ENCODE measurements at regions not wholly inside any gene's neighbourhood (a gene's known extent, or its start where the extent isn't known, plus 50 kb on each side); places are given as distances from the start of the nearest gene placed in this dataset.

DNA sequence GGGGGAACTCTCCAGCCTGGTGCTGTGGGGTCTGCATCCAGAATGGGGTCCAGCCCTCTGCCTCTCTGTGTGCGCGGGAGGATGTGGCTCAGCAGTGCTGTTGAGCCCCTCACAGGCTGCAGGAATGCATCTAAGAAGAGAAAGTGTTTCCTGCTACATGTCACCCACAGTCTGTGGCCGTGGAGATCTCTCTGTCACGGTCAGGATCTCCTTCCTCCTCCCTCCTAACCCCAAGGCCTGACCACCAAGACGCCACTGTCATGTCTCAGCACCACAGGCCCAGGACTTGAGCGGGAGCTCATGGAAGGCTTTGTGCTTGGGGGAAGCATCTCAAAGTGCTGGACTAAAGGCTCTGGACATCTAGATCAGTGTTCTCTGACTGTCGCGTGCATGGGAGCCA is 90.1 kb downstream of the SREK1 start:
- no peak overlapping the region for H3K4me3 ChIP-seq
- 69 to 100% (median 100%) methylated on average over 1 to 7 of the region's 8 CpGs; no CpG with 5 or more reads in 5 of the 10 experiments for WGBS, 10 experiments

DNA sequence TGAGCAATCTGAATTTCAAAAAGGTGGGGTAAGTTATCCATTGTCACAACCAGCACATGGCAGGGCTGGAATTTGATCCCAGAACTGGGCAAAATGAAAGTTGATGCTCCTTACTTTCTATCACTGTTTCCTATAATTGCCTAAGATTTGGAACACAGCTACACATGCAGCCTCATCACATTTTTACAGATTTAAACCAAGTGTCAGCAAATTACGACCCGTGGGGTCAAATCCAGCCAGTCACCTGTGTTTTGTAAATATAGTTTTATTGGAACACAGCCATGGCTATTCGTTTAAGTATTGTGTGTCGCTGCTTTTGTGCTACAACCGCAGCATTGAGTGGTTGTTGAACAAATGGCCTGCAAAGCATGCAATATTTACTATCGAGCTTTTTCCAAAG is 94.3 kb downstream of the SREK1 start:
- no peak for ATAC-seq (replicated peaks in 6 of 8)
- in situ Hi-C loops (cut with MboI; ENCODE audit: low pct_unique_long_range_greater_than_20kb in 2 of 9, low sequenced_read_pairs in 9 of 9, unreplicated experiment in 9 of 9) = no loop called here
- WGBS, 10 experiments = 44 to 86% (median 76%) methylated on average over 2 to 6 of the region's 6 CpGs; no CpG with 5 or more reads in 2 of the 10 experiments
- H3K27ac ChIP-seq = no peak overlapping the region
- no peak overlapping the region for H3K4me3 ChIP-seq
- peaks cover 0 to under 1% of the 10 kb centered on the region in 2 donors for H3K4me1 ChIP-seq (replicated peaks in 1 of 2)

More for the DNA sequence above, 90.1 kb downstream of the SREK1 start:
- ATAC-seq (replicated peaks in 6 of 8) = no peak
- H3K4me1 ChIP-seq (replicated peaks in 1 of 2) = peaks cover 9 to 15% of the 10 kb centered on the region in 2 donors
- in situ Hi-C loops (cut with MboI; ENCODE audit: low pct_unique_long_range_greater_than_20kb in 2 of 9, low sequenced_read_pairs in 9 of 9, unreplicated experiment in 9 of 9) = no loop called here
- no peak overlapping the region for H3K27ac ChIP-seq

DNA sequence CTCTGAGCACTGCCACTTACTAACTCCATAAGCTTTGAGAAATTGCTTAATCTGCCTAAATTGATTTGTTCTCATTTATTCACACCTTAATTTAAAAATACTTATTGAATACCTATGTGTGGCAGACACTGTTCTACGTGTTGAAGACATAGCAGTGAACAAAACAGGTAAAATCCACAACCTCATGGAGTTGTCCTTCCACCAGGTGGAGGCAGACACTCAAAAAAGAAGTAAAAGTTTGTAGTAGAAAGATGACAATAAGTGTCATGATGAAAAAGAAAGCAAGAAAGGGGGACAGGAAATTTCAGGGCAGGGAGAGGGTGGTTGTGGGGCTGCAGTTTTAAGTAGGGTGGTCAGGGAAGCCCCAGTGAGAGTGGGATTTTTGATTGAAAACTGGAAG is 94.9 kb downstream of the SREK1 start:
- H3K27ac ChIP-seq = no peak overlapping the region
- 11 to 100% (median 72%) methylated on average over 1 of the region's 1 CpG; no CpG with 5 or more reads in 4 of the 10 experiments for WGBS, 10 experiments
- in situ Hi-C loops (cut with MboI; ENCODE audit: low pct_unique_long_range_greater_than_20kb in 2 of 9, low sequenced_read_pairs in 9 of 9, unreplicated experiment in 9 of 9) = no loop called here
- H3K4me3 ChIP-seq = no peak overlapping the region
- H3K4me1 ChIP-seq (replicated peaks in 1 of 2) = no peaks in the 10 kb centered on the region
- peak in 1 of 8 experiments; percentile 16 for ATAC-seq (replicated peaks in 6 of 8)

DNA sequence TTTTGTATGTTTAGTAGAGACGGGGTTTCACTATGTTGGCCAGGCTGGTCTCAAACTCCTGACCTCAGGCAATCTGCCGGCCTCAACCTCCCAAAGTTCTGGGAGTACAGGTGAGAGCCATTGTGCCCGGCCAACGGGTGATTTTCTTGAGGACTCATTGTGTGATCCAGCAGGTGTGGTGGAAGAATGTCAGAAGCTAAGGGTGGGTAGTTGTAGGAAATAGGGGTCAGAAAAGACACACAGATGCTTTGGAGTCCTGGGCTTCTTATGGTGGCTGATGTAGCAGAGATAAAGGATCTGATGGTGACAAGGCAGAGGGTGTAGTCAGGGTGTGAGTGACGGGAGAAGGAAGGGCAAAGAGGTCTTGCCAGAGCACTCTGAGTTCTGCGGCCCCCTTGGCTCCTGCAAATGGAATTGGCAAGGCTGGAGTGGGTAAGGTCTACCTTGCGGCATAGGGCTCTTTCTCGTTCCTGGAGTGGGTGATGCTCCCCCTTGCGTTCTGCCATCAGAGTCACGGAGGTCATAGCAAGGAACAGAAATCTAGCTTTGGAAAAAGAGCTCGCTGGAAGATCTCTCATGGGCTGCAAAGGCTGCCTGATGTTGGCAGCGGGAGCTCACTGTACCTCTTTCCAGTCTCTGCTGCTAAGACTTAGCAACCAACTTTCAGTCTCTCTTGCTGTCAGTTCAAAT is 97.2 kb downstream of the SREK1 start:
- in situ Hi-C loops (cut with MboI; ENCODE audit: low pct_unique_long_range_greater_than_20kb in 2 of 9, low sequenced_read_pairs in 9 of 9, unreplicated experiment in 9 of 9) = no loop called here
- no peak overlapping the region for H3K4me3 ChIP-seq
- WGBS, 10 experiments = 70 to 90% (median 86%) methylated on average over 1 to 11 of the region's 12 CpGs; no CpG with 5 or more reads in 2 of the 10 experiments
- H3K27ac ChIP-seq = no peak overlapping the region
- ATAC-seq (replicated peaks in 6 of 8) = no peak
- no peaks in the 10 kb centered on the region for H3K4me1 ChIP-seq (replicated peaks in 1 of 2)

DNA sequence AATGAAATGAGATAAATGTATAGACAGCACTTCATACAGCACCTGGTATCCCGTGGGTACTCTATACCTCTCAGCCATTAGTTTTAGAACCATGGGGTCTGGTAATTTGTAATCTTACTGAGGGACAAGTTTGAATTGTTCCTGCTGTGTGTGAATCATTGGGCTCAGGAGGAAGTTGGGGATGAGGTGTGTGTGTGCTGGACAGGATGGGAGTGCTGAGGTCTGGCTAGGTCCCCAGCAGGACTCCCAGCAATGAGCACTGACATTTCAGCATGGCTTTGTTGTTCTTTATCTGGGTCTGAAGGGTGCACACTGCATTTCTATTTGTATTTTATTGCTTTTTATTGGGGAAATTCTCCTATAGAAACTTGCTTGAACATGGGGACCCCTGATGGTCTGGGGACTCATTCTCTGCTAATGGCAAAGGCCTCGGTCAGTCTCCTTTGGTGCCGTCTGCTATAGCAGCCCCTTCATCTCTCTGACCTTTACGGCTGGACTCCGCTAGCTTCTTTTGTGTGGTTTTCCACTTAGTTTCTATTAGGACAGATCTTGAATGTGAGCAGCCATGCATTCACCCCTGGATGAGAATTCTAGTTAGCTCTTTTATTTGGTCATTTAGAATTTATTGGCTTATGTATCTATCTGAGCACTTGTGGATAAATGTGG is 98.1 kb downstream of the SREK1 start:
- Histone ChIP-seq H3K4me3 (no peak overlapping the region), H3K4me1 (replicated peaks in 1 of 2) (no peaks in the 10 kb centered on the region), H3K27ac (no peak overlapping the region)
- 20 to 100% (median 38%) methylated on average over 1 to 5 of the region's 5 CpGs; no CpG with 5 or more reads in 2 of the 10 experiments for WGBS, 10 experiments
- in situ Hi-C loops (cut with MboI; ENCODE audit: low pct_unique_long_range_greater_than_20kb in 2 of 9, low sequenced_read_pairs in 9 of 9, unreplicated experiment in 9 of 9) = no loop called here
- ATAC-seq (replicated peaks in 6 of 8) = no peak

DNA sequence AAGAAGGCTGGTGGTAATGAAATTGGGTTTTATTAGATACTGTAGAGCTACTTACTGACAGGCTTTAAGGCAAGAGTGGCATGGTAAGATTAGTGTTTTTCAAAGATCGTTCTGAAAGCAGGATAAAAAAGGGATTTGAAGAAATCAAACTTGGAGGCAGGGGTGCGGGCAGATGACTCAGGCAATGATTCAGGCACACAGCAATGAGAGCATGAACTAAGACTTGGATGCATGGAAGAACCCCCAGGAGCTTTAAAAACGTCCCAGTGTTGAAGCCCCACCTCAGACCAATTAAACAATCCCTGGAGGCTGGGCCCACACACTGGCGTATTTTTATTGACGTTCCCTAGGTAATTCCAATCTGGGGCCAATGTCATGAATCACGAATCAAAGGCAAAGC is 102.5 kb downstream of the SREK1 start:
- Histone ChIP-seq H3K27ac (no peak overlapping the region), H3K4me3 (no peak overlapping the region), H3K4me1 (replicated peaks in 1 of 2) (no peaks in the 10 kb centered on the region)
- peak in 3 of 8 experiments; percentile 15 to 64 (median 48) for ATAC-seq (replicated peaks in 6 of 8)
- in situ Hi-C loops (cut with MboI; ENCODE audit: low pct_unique_long_range_greater_than_20kb in 2 of 9, low sequenced_read_pairs in 9 of 9, unreplicated experiment in 9 of 9) = no loop called here
- WGBS, 10 experiments = 14 to 88% (median 66%) methylated on average over 3 to 6 of the region's 6 CpGs; no CpG with 5 or more reads in 1 of the 10 experiments

DNA sequence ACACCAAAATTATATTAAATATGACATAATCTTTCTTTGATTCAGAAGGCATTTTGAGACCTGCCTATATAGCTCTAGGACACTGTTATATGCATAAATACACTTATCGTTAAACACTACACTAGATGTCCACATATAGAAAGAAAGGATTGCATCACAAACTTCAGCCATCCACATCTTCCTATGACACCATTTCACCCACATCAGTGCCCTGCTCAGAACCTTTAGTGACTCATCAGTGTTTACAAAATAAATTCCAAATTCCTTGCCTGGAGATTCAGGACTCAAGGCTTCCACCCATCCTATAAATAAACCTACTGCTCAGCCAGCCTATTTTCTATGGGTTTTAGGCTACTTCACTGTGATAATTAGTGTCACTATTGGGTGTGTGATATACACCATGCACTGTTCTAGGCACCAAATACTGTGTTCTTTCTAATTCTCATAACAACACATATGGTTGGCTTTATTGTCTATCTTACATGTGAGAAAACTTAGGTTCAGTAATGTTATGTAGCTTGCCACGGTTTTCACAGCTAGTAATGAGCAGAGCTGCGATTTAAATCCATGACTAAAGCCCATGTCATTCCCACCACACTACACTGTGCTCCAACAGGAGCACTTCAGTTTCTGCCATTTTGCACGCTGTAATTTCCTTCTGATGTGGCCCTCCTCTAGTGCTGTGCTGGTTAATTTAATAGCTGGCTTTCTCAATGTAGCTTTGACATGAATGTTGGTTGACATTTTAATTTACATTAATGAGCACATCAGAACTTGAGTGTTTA is 103.3 kb downstream of the SREK1 start:
- WGBS, 10 experiments = 0 to 100% (median 73%) methylated on average over 1 to 4 of the region's 4 CpGs; no CpG with 5 or more reads in 2 of the 10 experiments
- no peaks in the 10 kb centered on the region for H3K4me1 ChIP-seq (replicated peaks in 1 of 2)
- H3K27ac ChIP-seq = no peak overlapping the region
- no peak overlapping the region for H3K4me3 ChIP-seq
- ATAC-seq (replicated peaks in 6 of 8) = peak in 5 of 8 experiments; percentile 56 to 97 (median 67)
- in situ Hi-C loops (cut with MboI; ENCODE audit: low pct_unique_long_range_greater_than_20kb in 2 of 9, low sequenced_read_pairs in 9 of 9, unreplicated experiment in 9 of 9) = no loop called here

DNA sequence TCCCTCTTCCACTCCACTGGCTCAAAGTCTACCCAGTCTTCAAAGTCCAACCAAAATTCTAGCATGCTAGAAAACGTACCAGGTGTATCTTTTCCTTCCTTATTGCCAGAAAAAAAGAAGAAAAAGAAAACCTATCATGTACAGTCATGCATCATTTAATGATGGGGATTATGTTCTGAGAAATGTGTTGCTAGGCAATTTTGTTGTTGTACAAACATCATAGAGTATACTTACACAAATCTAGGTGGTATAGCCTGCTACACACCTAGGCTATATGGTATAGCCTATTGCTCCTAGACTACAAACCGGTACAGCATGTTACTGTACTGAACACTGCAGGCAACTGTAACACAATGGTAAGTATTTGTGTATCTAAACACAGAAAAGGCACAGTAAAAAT is 104.8 kb downstream of the SREK1 start:
- no peak overlapping the region for H3K27ac ChIP-seq
- in situ Hi-C loops (cut with MboI; ENCODE audit: low pct_unique_long_range_greater_than_20kb in 2 of 9, low sequenced_read_pairs in 9 of 9, unreplicated experiment in 9 of 9) = no loop called here
- ATAC-seq (replicated peaks in 6 of 8) = no peak
- no peaks in the 10 kb centered on the region for H3K4me1 ChIP-seq (replicated peaks in 1 of 2)
- 0 to 79% (median 56%) methylated on average over 1 to 2 of the region's 2 CpGs; no CpG with 5 or more reads in 3 of the 10 experiments for WGBS, 10 experiments
- H3K4me3 ChIP-seq = no peak overlapping the region

DNA sequence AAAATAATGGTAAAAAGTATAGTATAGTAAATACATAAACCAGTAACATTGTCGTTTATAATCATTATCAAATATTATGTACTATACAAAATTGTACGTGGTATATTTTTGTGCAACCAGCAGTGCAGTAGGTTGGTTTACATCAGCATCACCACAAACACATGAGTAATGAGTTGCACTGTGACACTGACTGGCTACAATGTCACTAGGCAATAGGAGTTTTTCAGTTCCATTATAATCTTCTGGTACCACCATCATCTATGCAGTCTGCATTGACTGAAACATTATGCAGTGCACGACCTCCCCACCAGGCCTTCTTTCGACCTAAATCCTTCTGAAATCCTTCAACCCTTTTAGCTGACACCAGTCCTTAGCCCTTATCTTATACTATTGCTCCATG is 105.8 kb downstream of the SREK1 start:
- in situ Hi-C loops (cut with MboI; ENCODE audit: low pct_unique_long_range_greater_than_20kb in 2 of 9, low sequenced_read_pairs in 9 of 9, unreplicated experiment in 9 of 9) = no loop called here
- H3K4me3 ChIP-seq = no peak overlapping the region
- no peak overlapping the region for H3K27ac ChIP-seq
- H3K4me1 ChIP-seq (replicated peaks in 1 of 2) = no peaks in the 10 kb centered on the region
- WGBS, 10 experiments = 65 to 95% (median 85%) methylated on average over 2 to 4 of the region's 4 CpGs; no CpG with 5 or more reads in 2 of the 10 experiments
- peak in 1 of 8 experiments; percentile 37 for ATAC-seq (replicated peaks in 6 of 8)

DNA sequence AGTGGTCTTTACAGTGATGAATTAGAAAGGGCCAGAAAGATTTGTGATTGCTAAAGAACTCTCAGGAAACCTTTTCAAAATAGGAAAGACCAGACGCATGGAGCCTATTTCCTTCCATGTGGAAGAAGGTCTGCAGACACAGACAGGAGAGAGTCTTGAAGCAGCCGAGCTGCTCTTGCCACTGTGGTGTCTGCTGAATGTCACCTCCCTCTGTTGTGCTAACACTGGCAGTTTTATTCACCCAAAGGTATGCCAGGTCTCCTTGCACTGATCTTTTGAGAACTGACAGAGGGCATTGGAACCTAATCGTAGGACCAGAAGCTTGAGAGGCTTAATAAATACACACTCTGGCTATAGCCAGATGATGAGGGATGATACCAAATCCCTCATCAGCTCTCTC is 108.7 kb downstream of the SREK1 start:
- Histone ChIP-seq H3K27ac (no peak overlapping the region), H3K4me1 (replicated peaks in 1 of 2) (no peaks in the 10 kb centered on the region), H3K4me3 (no peak overlapping the region)
- in situ Hi-C loops (cut with MboI; ENCODE audit: low pct_unique_long_range_greater_than_20kb in 2 of 9, low sequenced_read_pairs in 9 of 9, unreplicated experiment in 9 of 9) = no loop called here
- no peak for ATAC-seq (replicated peaks in 6 of 8)
- 40 to 100% (median 60%) methylated on average over 1 to 3 of the region's 3 CpGs; no CpG with 5 or more reads in 5 of the 10 experiments for WGBS, 10 experiments

DNA sequence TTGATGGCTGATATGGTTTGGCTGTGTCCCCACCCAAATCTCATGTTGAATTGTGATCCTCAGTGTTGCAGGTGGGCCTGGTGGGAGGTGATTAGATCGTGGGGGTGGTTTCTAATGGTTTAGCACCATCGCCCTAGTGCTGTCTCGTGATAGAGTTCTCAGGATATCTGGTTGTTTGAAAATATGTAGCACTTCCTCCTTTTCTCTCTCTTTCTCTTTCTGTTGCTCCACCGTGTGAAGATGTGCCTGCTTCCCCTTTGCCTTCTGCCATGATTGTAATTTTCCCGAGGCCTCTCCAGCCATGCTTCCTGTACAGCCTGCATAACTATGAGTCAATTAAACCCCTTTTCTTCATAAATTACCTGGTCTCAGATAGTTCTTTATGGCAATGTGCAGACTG is 111.6 kb downstream of the SREK1 start:
- in situ Hi-C loops (cut with MboI; ENCODE audit: low pct_unique_long_range_greater_than_20kb in 2 of 9, low sequenced_read_pairs in 9 of 9, unreplicated experiment in 9 of 9) = no loop called here
- ATAC-seq (replicated peaks in 6 of 8) = no peak

DNA sequence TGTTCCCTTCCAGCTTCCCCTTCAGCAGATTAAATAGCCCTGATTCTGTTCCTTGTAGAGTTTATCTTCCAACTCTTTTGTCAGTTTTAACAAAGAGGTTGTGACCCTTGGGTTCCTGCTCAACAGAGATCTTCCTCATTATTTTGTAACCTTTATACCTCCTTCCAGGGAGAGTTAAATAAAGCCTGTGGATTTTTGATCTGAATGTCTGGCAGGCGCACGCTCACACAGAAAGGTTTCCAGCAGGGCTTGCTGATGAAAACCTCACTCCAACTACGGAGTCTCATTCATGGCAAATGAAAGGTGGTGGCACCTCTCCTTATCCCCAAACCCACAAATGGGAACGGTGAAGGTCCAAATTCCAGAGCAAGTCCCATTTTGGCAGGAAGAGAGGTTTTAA is 129.0 kb downstream of the SREK1 start:
- ATAC-seq (replicated peaks in 6 of 8) = no peak
- H3K4me1 ChIP-seq (replicated peaks in 1 of 2) = peaks cover 0 to 6% of the 10 kb centered on the region in 2 donors
- in situ Hi-C loops (cut with MboI; ENCODE audit: low pct_unique_long_range_greater_than_20kb in 2 of 9, low sequenced_read_pairs in 9 of 9, unreplicated experiment in 9 of 9) = no loop called here
- H3K27ac ChIP-seq = no peak overlapping the region
- H3K4me3 ChIP-seq = no peak overlapping the region
- WGBS, 10 experiments = 46 to 79% (median 60%) methylated on average over 1 to 4 of the region's 4 CpGs; no CpG with 5 or more reads in 2 of the 10 experiments

More for the DNA sequence above, 111.6 kb downstream of the SREK1 start:
- no peak overlapping the region for H3K27ac ChIP-seq
- no peaks in the 10 kb centered on the region for H3K4me1 ChIP-seq (replicated peaks in 1 of 2)
- H3K4me3 ChIP-seq = no peak overlapping the region
- whole genome bisulfite sequencing, 10 experiments = 38 to 100% (median 87%) methylated on average over 1 to 5 of the region's 5 CpGs; no CpG with 5 or more reads in 1 of the 10 experiments

DNA sequence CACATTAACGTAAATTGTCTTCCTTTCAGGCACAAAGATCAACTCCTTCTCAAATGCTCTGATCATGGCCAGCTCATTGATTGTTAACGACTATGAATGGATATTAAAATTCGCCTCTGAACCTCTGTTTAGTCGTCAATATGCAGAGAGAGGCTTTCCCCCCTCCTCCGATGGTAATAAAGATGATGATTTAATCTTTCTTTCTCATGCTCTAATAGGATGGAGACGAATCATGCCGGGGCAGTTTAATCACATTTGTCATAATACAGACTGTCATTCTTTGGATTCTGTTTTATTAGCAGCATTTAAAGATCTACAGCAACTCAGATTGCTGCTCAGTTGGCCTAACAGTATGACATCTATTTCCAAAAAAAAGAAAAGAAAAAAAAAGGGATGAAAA is 132.9 kb downstream of the SREK1 start:
- in situ Hi-C loops (cut with MboI; ENCODE audit: low pct_unique_long_range_greater_than_20kb in 2 of 9, low sequenced_read_pairs in 9 of 9, unreplicated experiment in 9 of 9) = no loop called here
- peaks cover 0 to 6% of the 10 kb centered on the region in 2 donors for H3K4me1 ChIP-seq (replicated peaks in 1 of 2)
- 30 to 93% (median 71%) methylated on average over 2 to 7 of the region's 7 CpGs; no CpG with 5 or more reads in 1 of the 10 experiments for WGBS, 10 experiments
- no peak overlapping the region for H3K4me3 ChIP-seq
- peak in 2 of 8 experiments; percentile 50 to 71 for ATAC-seq (replicated peaks in 6 of 8)
- H3K27ac ChIP-seq = no peak overlapping the region
